ENCODE measurements at regions not wholly inside any gene's neighbourhood (a gene's known extent, or its start where the extent isn't known, plus 50 kb on each side); places are given as distances from the start of the nearest gene placed in this dataset.
"Not testable (repeated sequence)": the region's sequence is repeated elsewhere in the genome, so short reads cannot be mapped to it uniquely, and the experiment has no call there.

DNA sequence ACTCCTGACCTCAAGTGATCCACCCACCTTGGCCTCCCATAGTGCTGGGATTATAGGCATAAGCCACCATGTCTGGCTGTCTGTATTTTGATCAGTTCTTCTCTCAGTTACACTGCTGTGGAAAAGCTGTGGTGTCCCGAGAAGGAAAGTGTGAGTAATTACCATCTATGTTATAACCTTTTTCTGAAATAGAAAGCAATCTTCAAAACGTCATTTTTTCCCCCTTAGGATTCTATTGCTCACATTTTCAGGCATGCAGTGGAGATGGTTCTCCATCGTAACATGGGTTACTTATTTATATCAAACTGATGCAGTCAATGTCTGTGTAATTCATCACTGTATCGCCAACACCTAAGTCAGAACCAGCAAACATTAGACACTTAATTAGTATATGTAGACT is 103.5 kb upstream of the FAM3C start:
- no peak for DNase-seq (ENCODE audit: low read depth)

- no peak for DNase-seq (ENCODE audit: low read depth)
These were observed 102.7 kb upstream of the FAM3C start for GRCh38 chr7:121498816-121499215.

DNA sequence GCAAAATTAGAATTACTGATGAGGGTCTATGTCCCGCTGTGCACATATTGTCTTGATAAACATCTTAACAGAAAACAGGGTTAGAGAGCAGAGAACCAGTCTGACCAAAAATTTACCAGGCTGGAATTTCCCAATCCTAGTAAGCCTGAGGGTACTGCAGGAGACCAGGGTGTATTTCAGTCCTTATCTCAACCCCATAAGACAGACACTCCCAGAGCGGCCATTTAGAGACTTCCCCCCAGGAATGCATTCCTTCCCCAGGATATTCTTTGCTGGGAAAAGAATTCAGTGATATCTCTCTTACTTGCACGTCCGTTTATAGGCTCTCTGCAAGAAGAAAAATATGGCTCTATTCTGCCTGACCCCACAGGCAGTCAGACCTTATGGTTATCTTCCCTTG is 101.4 kb upstream of the FAM3C start:
- DNase-seq (ENCODE audit: low read depth), result not testable (repeated sequence)

- DNase-seq (ENCODE audit: low read depth), result no peak
These were observed 98.4 kb upstream of the FAM3C start for GRCh38 chr7:121494516-121494915.

DNA sequence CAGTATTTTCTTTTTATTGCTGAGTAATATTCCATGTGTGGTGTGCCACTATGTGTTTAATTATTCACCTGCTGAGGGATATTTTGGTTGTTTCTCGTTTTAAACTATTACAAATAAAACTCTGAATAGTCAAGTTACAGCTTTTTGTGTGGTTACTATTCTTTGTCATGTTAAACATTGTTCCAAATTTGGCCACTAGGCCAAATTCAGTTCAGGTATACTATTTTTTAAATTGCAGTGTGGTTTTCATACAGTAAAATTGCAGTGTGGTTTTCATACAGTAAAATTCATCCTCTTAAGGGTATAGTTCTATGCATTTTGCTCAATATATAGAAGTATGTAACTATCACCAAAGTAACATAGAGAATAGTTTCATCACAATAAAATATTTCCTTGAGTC is 97.4 kb upstream of the FAM3C start:
- no peak for DNase-seq (ENCODE audit: low read depth)

DNA sequence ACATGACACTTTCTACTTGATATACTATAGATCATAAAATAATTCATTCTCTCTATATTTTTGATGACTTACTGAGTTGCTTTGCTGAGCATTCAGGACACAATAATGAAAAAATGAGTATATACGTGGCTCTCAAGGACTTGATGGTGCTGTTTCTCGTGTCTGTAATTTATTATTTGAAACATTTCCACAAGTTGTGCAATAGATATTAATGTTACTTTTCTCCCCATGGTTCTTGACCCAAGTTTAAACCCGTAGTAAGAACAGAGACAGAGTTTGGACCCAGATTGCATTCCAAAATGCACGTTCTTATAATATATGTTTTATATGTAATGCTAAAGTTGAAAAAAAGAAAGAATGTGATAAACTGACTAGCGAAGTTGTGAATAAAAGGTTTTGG is 94.2 kb upstream of the FAM3C start:
- DNase-seq (ENCODE audit: low read depth), result no peak

GRCh38 chr7:121489440-121489839 is 93.3 kb upstream of the FAM3C start:
- no peak for DNase-seq (ENCODE audit: low read depth)

GRCh38 chr7:121488111-121488650 is 92.1 kb upstream of the FAM3C start:
- DNase-seq (ENCODE audit: low read depth), result no peak

DNA sequence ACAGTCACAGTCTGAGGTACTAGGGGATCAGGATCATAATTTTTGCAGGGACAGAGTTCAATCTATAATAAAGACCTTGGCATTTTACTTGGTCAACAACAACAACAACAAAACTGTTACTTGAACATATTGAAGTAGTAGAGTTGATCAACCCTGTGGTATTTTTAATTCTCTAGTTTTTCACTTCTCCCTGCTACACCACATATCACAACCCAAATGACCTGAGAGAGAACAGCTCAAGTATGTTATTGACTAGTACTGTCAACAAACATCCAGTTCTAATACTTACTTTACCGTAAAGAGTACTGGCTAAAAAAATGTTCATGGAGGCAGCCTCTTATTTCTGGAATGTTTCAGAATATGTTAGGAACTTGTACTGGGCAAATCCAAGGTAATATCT is 90.5 kb upstream of the FAM3C start:
- DNase-seq (ENCODE audit: low read depth), result no peak

DNA sequence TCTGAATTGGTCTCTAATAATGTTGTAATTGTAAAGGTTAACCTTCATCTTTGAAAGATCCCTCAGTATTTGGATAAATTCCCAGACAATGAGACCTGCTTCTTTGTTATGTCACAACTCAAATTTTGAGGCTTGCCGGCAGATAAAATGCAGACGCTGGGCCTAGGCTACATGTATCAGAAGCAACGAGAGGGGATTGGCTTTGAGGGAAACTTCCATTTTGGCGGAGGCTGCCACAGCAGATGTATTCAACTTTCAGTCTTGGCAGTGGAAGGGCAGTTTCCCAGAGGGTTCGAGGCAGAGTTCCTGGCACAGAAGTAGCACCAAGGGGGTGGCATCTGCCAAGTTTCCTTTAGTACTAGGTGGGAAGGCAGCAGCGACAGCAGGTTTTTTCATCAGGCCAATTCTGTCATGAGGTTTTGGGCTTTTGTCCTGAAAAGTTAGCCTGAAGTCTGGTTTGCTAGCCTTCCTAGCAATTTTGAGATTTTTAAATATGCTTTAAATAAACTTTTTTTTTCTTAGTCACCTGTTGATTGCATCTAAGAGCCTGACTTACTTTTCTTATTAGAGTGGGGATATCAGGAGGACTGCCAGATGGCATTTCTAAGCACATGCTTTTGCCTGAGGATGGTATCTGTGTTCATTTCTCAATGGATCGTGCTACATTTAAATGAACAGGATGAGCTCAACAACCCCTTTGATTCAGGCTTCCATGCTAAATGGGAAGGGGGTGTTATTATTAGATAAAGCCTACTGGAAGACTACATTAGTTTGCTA is 89.5 kb upstream of the FAM3C start:
- DNase-seq (ENCODE audit: low read depth), result no peak

DNA sequence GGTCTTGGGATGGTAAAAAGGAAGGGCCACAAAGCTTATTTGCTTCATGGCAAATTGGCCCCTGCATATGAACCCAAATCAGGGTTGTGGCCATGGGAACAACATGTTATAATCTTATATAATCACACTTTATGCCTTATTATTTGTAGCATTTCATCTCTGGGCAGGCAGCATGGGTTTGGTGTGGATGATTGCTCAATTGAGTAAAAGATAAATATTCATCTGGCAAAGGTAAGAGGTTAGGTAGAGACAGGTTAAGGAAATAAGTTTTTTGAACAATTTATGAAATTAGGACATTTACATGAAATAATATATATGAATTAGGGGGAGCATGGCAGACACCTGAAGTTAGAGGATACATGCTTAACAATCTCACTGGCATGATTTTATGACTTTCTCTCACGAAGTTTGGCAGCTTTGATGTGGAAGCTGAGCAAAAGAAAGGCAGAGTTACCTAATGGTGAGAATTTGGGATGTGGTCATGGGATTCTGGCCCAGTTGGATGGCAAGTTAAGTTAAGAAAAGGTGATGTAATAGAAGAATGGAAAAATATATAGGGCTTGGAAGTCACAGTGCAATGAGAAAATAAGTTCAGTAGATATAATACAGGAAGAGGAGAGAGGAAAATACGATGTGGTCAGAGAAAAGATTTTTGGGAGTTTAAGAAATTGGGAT is 88.1 kb upstream of the FAM3C start:
- no peak for DNase-seq (ENCODE audit: low read depth)

- DNase-seq (ENCODE audit: low read depth), result no peak
These were observed 84.6 kb upstream of the FAM3C start for GRCh38 chr7:121480566-121481335.

DNA sequence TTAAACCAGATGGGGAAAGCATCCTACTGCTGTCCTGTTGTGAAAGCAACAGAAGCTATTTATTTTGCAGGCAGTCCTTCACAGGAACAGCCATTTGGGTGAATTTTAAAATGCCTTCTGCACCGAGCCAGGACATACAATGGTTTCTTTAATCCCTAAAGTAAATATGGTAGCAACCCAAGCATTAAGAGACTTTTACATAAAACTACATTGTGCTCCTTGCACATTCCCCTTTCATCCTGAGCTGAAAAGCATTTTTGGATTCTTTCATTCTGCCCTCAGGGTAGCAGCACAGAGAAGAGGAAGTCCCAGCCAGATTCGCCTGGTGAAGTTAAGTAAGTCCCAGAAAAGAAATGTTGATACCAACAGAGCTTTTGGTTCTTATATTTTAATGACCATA is 84.0 kb upstream of the FAM3C start:
- DNase-seq (ENCODE audit: low read depth), result no peak

DNA sequence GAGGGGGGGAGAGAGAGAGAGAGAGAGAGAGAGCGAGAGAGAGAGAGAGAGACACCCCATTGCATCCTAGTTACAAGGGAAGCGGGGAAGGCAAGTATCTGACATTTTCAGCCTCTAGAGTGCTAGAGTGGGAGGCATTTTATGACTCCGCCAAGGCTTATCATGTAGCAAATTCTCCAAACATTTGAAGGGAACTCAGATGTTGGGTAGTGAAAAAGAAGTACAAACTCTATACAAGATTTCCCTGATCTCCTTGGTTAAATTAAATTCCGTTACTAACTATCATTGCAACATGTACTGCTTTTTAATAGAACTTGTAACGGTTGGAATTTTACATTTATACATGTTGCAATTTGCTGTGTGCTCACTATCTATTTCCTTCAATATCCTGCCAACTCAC is 83.4 kb upstream of the FAM3C start:
- no peak for DNase-seq (ENCODE audit: low read depth)

- no peak for DNase-seq (ENCODE audit: low read depth)
These were observed 79.7 kb upstream of the FAM3C start for GRCh38 chr7:121475806-121476205.

DNA sequence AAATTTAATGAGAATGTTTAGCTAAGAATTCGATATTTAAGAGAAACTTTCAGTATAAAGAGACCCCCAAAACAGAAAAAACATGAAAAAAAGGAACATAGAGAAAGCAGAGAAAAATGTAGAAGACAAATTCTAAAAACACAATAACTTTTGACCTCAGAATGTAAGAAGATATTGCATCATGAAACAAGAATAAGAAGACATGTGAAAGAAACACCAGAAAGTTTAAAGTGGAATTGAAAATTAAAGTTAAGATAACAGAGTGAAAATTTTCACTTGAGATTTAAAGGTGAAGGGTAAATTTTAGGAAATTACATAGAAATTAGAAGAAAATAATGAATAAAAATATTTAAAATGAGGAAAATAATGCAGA is 78.2 kb upstream of the FAM3C start:
- no peak for DNase-seq (ENCODE audit: low read depth)

DNA sequence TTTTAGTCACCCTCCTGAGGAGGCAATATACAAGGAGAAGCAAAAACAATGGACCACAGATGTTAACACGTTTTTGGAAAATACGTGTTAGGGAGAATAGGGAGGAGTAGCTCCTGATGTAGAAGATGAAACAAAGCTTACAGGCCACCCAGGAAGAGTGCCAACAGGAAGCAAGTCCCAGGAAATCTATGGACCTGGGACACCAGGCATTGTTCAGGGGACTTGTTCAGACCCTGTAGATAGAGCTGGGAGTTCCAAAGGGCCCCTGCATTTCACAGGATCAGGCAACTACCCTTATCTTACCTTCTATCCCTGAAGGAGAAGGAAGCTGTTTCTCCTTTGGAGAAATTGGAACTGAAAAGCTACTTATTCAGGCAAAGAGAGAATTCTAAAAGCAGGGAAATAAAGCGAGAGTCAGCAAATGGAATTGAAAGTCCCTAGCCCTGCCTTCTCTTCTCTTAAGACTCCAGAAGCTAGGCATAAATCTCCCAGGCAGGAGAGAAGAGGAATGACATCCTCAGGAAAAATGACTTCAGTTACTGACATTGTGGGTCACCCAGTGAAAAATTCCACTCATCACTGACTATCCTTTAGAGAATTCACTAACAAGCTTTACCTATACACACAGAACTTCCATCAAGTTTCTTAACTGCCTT is 77.7 kb upstream of the FAM3C start:
- DNase-seq (ENCODE audit: low read depth), result no peak

GRCh38 chr7:121466455-121466854 is 70.3 kb upstream of the FAM3C start:
- DNase-seq (ENCODE audit: low read depth), result no peak

GRCh38 chr7:121459148-121459547 is 63.0 kb upstream of the FAM3C start:
- no peak for DNase-seq (ENCODE audit: low read depth)

GRCh38 chr7:121456785-121457359 is 60.8 kb upstream of the FAM3C start:
- no peak for DNase-seq (ENCODE audit: low read depth)

DNA sequence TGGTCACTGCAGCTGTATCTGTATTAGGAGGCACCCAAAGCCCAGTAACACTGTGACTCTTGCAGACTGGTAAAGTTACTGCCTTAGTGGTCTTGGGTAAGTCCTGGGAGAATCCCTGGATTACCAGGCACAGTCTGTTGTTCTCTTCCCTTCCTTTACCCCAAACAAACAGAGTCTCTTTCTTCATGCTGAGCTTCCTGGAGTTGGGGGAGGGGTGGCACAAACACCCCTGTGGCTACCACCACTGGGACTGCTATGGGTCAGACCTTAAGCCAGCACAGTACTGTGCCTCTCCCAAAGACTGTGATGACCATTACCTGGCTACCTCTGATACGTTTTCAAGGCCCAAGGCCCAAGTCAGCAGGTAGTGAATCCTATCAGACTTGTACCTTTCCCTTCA is 59.9 kb upstream of the FAM3C start:
- no peak for DNase-seq (ENCODE audit: low read depth)
